Amniotic epithelial cell (primary cell): ENCODE measurements at regions not wholly inside any gene's neighbourhood (a gene's known extent, or its start where the extent isn't known, plus 50 kb on each side); places are given as distances from the start of the nearest gene placed in this dataset.
"Not testable (repeated sequence)": the region's sequence is repeated elsewhere in the genome, so short reads cannot be mapped to it uniquely, and the experiment has no call there.

ENCODE experiments used
- DNase-seq: peaks from one replicate; pipeline ENCODE4 v3.0.0-alpha.2; 2010; ENCODE audit warnings: low read depth

DNA sequence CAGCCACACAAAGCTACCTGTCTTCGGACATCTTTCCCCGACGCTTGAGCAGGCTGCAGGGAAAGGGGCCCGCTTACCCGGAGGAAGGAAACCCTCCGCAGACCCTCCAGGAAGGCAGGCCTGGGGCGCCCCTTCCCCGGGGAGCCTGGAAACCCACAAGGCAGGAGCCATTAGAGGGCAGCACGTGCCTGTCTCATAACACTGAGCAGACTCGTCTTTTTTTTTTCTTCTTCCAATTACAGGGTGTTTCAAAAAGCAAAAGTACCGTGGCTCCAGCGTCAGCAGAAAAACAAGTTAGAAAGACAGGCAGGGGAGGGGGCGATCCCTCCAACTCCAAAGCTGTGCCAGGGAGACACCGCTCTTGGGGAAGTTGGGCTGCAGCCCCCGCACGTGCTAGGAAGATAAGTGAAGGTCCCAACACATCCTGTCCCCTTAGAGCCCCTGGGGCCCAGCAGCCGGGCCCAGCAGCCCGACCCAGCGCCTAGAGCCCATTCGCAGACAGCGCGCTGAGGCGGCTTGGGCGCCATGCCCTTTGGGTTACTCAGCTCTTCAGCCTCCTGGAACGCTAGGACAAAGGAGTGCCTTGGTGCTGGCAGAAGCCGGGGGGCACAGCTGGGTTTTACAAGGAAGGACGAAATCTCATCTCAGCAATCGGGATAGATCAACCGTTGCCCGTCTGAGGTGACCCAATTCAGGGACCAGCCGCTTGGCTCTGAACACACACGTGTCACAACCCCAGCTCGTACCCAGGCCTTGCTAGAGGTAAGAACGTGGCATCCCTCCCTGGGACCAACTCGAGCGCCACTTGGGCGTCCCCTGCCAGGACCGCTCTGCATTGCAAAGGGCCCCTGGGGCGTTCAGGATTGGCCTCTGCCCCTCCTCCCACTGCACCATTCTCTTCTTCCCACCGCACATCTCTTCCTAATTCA is 136.3 kb downstream of the LY86 start:
- DNase-seq, result peak; percentile 75

DNA sequence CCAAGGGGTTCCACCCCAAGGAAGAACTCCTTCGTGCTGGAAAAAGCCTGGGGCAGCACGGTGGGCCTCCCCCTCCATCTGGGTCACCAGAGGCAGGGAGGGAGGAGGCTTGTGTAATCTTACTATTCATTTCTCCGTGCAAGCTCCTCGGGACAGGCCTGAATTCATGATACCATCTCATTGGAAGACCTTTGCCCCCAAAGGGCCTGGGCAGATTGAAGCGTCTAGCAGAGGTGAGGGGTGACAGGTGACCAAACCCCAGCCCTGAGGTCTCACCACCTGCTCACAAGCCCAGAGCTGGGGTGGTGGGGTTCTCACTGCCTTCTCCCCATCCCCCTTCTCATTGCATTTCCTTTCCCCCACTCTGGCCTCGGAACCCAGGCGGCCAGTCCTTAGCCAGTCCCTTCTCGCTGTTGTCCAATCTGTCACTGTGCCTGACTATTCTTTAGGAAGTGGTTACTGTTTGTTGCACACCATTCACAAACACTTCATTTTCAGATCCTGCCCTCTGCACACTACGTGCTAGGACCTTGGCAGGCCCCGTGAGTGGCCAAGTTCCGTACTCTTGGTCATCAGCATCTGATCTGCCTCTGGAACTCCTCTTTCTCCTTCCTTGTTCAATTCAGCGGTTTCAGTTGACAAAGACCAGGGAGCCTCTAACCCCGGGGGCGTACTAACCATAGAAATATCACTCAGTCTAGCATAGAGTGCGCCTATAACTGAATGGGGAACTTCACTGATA is 137.1 kb downstream of the LY86 start:
- DNase-seq, result no peak

DNA sequence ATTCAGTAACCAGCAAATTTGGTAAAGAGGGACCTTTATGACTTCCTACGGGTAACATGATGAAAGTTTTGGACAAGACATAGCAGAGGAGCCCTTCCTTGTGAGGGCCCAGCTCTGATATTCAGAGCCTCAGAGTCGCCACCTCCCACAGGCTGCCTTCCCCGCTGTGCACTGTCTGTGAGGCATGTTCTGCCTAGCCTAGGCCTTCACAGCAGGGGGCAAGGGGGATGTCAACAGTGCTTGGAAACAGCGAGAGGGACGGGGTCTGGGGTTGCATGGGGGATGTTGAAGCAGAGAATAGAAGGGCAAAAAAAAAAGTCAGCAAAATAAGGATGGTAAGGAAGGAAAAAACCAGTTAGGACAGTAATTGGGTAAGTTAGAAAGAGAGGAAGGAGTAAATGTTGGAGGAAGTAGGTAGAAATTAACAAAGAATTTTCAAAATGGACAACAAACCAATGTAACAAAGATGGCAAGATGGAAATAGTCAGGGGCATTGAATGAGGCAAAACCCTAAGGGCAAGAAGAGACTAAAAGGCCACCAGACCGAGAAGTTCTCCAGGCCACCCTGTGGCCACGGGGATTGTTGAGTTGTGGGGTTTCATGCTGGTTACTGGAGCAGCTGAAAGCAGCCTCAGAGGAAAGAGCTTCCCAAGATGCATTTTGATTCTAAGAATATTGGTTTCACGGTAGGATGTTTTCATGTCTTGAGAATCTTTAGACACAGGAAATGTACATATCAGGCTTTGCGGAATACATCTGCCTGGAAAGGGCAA is 139.8 kb downstream of the LY86 start:
- DNase-seq, result no peak

DNA sequence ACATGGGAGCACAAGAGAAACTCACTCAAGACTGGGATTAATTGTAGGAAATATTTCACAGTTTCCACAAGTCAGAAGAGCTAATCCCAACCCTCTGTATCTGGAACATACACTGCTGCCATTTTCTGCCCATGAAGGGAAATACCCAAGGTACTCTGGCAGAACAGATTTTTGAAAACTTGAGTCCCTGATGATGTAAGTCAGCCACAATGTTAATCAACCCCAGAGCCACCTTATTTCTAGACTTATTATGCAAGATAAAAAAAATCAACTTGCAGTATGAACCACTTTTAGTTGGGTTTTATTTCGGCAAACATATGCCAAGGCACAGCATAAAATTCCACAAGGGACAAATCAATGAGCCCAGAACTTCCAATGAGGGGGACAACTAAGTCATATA is 141.5 kb downstream of the LY86 start:
- no peak for DNase-seq

DNA sequence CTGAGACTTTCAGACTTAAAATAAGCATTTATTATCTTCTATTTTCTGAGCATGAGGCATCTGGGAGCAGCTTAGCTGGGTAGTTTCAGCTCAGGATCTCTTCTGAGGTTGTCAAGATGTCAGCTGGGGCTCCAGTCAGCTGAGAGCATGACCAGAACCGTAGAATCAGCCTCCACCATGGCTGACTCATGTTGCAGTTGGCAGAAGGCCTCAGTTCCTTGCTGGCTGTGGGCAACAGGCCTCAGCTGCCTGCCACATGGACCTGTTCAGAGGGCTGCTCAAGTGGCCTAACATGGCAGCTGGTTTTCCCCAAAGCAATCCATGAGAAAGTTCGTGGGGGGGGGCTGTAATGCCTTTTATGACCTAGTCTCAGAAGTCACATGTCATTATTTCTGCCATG is 142.3 kb downstream of the LY86 start:
- peak; percentile 94 for DNase-seq

DNA sequence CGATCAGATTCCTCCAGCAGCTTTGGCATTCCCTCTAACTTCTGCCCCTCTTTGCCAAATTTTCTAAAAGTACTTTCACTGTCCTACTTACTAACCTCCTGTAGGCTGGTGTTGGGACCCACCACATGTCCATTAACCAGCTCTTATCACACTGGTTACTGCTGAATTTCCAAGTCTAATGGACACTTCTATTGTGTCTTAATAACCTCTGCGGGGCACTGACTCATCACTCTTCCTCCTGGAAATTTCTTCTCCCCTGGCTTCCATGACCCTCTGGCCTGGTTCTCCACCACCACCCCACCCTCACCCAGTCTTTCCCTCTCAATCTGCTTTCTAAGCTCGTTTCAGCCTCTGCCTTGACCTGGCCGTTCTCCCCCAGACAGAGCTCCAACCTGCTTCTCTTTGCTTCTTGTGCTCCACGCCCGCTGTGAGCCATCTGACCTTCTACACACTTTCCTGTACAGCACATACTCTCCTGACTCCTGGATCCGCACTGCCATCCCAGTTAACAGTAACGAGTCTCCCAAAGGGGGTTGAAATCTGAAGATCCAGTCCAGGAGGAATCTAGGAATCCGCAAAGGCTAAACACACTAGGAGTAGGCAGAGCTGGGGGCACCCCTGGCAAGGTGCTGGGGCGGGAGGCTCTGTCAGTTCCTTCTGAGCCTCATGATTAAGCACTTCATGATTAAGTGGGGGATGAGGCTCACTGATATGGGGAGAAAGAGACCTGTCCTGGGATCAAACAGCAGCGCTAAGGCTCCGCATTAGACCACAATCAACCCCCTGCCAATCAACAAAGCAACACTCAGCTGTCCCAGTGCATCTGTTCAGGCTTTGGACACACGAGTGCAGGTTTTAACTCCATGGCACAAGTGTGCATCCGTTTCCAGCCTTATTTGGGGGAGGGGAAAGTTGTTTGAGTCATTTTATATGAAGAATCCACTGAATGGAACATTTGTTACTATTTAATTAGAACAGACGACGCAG is 146.3 kb downstream of the LY86 start:
- DNase-seq, result peak; percentile 36

DNA sequence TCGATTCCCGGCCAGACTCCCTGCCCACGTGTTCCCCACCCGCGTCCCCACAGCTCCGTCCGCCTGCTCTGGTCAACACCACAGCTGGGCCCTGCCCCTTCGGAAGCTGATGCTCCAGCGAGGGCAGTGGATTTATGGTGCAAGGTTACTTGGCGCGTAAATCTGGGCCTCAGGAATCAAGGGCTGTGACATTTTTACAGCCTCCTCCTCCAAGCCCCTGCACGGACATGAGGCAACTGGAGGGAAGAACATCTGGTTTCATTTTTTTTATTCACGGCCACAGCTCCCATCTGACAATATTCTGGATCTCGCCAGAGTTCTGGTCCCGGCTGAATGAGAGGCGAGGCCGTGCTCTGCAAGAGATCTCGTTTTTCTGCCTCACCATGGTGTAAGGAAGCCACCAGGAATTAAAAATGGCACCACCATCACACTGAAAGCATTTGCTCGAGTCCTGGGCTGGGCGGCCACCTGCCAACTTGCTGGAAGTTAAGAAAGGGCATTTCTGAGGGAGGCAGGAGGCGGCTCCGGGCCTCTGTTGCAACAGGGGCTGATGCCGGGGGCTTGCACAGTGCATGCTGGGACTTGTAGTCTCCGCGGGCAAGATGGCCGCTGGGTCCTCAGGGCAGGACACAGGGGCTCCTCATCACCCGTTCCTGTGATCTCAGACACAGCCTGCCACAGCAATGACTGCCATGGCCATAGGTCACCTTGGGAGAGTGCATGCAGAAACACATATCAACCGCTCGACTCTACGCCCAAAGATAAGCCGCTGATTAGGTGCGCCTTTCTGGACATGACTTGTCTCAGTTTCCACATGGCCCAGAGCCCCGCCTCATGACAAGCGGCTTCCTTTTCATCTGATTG is 148.5 kb downstream of the LY86 start:
- peak; percentile 42 for DNase-seq

DNA sequence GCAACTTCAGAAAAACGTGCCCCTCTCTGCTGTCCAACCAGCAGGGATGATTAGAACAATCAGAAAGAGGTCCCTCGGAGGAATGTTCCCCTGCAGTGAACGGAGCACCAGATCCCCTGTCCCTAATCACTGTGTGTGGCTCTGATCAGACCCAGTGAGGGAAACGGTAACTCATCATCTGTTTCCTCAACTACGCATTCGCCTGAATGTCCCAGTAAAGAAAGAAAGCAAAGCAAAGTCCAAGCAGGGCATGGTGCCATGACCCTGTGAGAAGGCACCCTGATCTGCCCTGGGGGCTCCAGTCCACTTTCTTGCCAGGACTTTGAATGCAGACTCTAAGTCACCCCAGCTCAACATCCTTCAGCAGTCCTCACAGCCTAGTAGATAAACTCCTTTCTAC is 149.2 kb downstream of the LY86 start:
- no peak for DNase-seq

DNA sequence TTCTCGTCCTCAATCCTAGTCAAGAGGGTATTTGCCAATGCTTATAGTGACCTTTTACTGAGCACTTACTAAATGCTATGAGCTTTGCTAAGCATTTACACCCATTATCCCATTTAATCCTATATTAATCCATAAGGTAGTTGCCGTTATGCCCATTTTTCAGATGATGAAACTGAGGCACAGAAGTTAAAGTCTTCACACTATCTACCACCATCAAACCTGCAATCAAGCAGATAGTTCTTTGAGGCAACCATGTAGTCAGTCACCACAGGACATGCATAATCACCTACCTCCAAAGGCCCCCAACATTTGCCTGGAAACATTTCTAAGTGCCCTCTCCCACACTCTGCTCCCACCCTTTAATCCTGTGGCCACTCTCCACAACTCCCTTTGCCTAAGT is 149.6 kb downstream of the LY86 start:
- DNase-seq, result no peak

DNA sequence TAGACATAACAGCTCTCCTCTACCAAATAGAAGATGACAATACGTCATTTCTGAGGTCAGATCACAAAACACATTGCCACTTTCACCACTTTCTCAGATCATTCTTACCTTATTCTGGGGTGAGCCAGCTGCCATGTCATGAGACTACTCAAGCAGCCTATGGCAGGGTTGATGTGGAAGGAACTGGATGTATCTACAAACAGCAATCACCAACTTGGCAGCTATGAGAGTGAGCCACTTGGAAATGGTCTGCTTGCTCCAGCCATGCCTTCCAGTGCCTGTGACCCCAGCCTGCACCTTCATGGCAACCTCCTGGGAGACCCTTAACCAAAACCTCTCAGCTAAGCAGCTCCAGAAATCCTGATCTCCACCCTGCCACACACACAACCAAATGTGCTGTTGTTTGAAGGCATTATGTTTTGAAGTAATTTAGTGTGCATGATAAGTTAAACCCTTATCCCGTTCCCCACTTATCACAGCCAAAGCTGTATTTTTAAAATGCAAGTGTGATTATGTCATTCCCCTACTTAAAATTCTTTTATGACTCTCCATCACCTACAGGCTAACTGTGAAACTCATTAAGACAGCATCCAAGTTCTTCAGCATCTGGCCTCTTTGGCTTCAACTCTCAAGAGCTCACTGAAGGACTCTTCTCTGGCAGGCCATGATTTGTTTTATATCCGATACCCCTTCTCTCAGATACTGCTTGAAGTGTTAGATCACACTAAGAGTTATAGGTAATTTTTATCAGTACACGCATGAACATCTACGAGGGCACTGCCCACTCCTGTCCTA is 150.6 kb downstream of the LY86 start:
- no peak for DNase-seq

DNA sequence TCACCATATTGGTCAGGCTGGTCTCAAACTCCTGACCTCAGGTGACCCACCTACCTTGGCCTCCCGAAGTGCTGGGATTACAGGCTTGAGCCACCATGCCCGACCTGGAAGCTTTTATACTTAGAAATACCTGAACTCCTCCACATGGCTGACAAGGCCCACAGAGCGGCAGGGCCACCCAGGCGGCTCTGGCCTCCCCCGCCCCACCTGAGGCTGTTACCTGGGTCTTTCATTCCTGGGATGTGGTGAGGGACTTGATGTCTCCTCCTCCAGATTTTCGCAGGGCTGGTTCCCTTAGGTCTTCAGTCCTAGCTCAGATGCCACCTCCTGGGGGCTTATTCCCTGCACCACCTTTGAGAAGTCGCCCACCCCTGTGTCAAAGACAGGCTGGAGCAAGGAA is 152.1 kb downstream of the LY86 start:
- DNase-seq, result no peak

DNA sequence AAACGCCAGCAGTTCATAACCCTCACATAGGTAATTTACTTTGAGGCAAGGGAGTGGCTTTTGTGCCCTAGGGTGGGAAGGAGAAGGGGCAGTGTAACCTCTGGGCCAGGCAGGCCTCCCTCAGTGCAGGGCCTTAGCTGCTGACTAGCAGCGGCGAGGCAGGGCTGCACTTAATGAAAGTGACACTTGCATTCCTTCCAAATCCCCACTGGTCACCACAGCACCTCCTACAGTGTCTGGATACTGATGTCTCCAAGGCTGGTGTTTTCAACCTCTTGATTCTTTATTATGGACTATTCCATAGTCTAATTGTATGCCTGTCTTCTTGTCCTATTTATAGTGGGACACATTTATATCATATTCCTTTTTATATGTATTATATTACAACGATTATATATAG is 152.7 kb downstream of the LY86 start:
- DNase-seq, result no peak

DNA sequence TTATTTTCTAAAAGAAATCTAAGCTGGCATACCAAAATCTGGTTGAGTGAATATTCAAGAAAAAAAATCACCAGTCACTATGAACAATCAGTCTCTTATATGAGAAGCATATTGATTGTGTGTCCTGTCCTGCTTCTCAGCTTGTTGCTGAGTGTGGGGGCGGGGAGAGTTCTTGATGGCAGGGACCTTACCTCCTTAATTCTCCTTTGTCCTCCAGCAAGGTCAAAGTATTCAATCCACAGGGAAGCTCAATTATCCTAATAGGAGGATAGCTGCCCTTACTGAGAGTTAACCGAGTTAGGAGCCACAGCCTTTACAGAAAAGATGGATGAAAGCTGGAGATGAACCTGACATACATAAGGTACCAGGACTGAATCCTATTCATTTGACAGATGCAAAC is 154.0 kb downstream of the LY86 start:
- DNase-seq, result no peak

DNA sequence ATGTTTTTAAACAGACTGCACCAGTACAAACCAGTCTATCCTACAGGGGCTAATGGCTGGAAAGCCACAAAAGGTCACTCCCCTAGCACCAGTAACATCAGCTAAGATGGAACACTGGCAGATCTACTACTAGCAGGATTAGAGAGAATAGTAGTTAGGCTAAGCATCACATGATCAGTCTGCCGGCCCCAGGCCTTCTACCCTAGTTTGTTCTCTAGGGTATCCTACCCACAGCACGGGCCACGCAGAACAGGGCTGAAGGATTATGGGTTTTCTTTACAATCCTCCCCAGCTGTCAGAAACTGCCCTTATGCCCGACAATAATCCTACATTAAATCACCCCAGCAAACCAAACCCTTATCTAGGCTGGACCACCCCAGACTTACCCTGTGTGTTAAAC is 156.0 kb downstream of the LY86 start:
- DNase-seq, result no peak

DNA sequence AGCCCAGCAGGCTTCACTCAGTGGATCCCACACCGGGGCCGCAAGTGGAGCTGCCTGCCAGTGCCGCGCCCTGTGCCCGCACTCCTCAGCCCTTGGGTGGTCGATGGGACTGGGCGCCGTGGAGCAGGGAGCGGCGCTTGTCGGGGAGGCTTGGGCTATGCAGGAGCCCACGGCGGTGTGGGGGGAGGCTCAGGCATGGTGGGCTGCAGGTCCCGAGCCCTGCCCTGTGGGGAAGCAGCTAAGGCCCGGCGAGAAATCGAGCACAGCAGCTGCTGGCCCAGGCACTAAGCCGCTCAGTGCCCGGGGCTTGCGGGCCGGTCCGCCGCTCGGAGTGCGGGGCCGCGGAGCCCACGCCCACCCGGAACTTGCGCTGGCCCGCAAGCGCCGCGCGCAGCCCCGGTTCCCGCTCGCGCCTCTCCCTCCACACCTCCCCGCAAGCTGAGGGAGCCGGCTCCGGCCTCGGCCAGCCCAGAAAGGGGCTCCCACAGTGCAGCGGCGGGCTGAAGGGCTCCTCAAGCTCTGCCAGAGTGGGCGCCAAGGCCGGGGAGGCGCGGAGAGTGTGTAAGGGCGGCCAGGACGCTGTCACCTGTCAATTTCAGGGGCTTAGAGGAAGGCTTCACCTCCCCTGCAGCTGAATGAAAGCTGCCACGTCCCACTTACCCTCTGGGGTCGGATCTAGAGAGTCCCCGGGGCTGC is 157.3 kb downstream of the LY86 start:
- not testable (repeated sequence) for DNase-seq

DNA sequence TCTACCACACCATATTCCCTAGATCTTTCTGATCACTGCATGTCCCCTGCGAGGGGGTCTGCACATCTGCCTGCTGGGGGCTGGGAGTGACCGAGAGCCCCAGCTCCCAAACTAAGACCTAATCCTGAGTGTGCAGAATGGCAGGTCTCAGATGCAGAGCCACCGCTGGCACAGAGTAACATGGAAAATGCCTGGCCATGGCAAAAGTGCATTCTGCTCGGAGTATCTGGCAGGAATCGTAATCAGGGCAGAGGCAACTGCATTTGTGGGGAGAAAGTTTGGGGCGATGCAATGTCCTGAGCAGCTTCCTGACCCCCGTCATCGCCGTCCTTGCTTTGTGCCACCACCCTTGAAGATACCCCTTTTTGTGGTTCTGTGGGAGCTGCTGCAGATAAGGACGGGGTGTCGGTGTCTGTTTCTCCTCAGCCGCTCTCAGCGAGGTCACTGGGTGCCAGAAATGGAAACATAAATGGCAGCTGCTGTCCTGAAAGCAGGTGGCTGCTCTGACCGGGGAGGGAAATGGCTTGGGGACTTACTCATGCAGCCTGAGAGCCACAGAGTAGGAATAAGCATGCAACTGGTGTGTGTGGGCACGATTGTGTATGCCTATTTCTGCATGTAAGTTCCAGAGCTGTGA is 157.9 kb downstream of the LY86 start:
- no peak for DNase-seq

DNA sequence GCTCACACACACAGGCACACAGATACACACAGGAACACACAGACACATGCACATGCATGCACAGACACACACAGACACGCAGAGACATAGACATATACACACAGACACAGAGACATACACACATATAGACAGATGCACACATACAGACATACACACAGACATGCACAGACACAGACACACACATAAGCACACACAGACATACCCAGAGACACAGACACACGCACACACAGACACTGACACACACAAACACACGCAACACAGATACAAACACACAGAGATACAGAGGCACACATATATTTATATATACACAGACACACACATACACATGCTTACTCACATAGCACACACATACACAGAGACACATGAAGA is 158.4 kb downstream of the LY86 start:
- DNase-seq, result no peak

DNA sequence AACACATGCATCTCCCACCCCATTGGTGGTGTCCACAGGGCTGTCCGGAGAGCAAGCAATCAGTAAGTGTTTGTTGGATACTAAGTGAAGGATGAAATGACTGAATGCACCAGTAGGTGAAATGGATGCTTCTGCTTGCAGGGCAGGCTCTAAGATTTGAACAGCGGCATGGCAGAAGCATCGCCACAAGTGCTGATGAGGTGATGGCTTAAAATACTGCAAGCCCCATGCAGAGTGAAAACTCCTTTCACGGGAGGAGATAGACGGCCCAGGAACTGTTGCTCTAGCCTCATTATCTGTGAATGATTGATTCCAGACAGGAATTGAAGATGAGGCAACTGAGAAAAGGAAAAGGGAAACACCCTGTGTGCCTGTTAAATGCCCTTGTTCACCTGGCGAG is 158.9 kb downstream of the LY86 start:
- no peak for DNase-seq

DNA sequence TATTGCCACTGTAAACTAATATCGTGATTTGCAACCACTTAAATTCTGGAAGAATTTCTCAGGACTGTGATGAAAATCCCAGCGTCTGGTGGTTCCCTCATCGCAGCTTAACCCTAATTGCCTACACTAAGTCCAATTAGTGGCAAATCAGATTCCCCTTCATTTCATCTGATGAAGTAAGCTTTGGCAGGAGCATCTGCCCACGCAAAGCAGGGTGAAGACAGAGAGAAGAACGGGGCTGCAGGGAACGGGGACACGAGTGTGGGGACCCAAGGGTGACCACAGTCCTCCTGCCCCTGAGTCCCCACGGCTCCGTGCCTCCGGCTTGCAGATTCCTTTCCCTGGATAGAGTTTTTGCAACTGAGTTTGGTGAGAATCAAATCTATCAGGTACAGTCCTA is 159.5 kb downstream of the LY86 start:
- no peak for DNase-seq
